ENCODE measurements at regions not wholly inside any gene's neighbourhood (a gene's known extent, or its start where the extent isn't known, plus 50 kb on each side); places are given as distances from the start of the nearest gene placed in this dataset.

GRCh38 chr5:153136910-153137614 lies 353.4 kb upstream of the GRIA1 start:
- DNase-seq, result no peak

GRCh38 chr5:153147891-153148623 lies 342.4 kb upstream of the GRIA1 start:
- no peak for DNase-seq

- DNase-seq, result no peak
These were observed 341.9 kb upstream of the GRIA1 start for GRCh38 chr5:153148624-153148976.

- no peak for DNase-seq
These were observed 338.9 kb upstream of the GRIA1 start for GRCh38 chr5:153151558-153151957.

GRCh38 chr5:153153086-153153485 lies 337.4 kb upstream of the GRIA1 start:
- DNase-seq, result no peak

GRCh38 chr5:153157156-153157555 lies 333.3 kb upstream of the GRIA1 start:
- DNase-seq, result no peak

GRCh38 chr5:153158608-153159007 lies 331.9 kb upstream of the GRIA1 start:
- DNase-seq, result no peak

GRCh38 chr5:153159616-153160015 lies 330.9 kb upstream of the GRIA1 start:
- no peak for DNase-seq

- DNase-seq, result no peak
These were observed 322.2 kb upstream of the GRIA1 start for GRCh38 chr5:153168241-153168640.

- DNase-seq, result no peak
These were observed 303.0 kb upstream of the GRIA1 start for GRCh38 chr5:153187503-153187902.

- no peak for DNase-seq
These were observed 284.1 kb upstream of the GRIA1 start for GRCh38 chr5:153206361-153206760.

- DNase-seq, result no peak
These were observed 281.5 kb upstream of the GRIA1 start for GRCh38 chr5:153209016-153209415.

GRCh38 chr5:153209687-153210086 lies 280.8 kb upstream of the GRIA1 start:
- no peak for DNase-seq

- no peak for DNase-seq
These were observed 279.4 kb upstream of the GRIA1 start for GRCh38 chr5:153211076-153211475.

- DNase-seq, result no peak
These were observed 278.0 kb upstream of the GRIA1 start for GRCh38 chr5:153212471-153212870.

GRCh38 chr5:153222936-153223335 lies 267.5 kb upstream of the GRIA1 start:
- DNase-seq, result no peak

GRCh38 chr5:153223376-153223775 lies 267.1 kb upstream of the GRIA1 start:
- no peak for DNase-seq

GRCh38 chr5:153224651-153225050 lies 265.8 kb upstream of the GRIA1 start:
- DNase-seq, result no peak

- DNase-seq, result no peak
These were observed 256.5 kb upstream of the GRIA1 start for GRCh38 chr5:153233933-153234332.

GRCh38 chr5:153236319-153236718 lies 254.2 kb upstream of the GRIA1 start:
- no peak for DNase-seq

- DNase-seq, result no peak
These were observed 252.7 kb upstream of the GRIA1 start for GRCh38 chr5:153237671-153238332.

GRCh38 chr5:153257381-153257780 lies 233.1 kb upstream of the GRIA1 start:
- DNase-seq, result no peak

GRCh38 chr5:153258469-153258868 lies 232.0 kb upstream of the GRIA1 start:
- no peak for DNase-seq

- DNase-seq, result no peak
These were observed 223.0 kb upstream of the GRIA1 start for GRCh38 chr5:153267506-153267905.

Data from CD4-positive, alpha-beta T cell treated with Interleukin-4 for 1 hour (primary cell).